ENCODE measurements at regions not wholly inside any gene's neighbourhood (a gene's known extent, or its start where the extent isn't known, plus 50 kb on each side); places are given as distances from the start of the nearest gene placed in this dataset.

DNA sequence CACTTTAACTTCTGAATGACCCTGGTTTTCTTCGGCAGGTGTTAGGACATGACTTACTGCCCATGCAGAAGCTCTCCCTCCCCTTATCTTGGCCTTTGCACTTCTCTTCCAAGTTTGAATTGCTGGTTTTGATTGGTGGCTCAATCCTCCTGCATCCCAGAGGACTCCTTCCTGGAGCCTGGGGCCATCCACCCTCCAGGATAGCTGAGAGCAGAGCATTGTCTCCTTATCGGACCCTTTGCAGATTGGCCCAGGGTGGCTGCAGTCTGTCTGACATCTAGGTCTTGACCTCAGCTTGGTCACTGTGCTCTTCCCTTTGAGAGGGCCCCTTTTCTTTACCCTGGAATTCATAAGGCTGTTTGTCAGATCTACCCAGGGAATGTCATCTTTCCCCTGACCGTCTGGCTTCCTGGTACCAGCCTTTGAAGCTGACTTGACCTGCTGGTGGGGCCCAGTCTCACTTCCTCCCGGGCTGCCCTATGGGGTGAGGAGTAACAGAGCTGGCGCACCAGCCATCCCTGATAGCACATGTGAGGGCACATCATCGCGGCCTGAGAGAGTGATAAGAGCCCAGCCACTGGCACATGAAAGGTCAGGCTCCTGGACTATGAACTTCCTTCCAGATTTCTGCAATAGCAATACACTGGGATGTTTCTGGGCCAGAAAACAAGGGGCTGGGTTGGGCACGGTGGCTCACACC is 172.9 kb upstream of the UBL3 start:
- no peaks in the 10 kb centered on the region for H3K9me2 ChIP-seq
- no peaks in the 10 kb centered on the region for H3K9me3 ChIP-seq
- no peak for DNase-seq
- H2AFZ ChIP-seq (ENCODE audit: low read depth): no peak overlapping the region
- no peaks in the 10 kb centered on the region for H3K79me2 ChIP-seq (ENCODE audit: insufficient read depth)
- ChIA-PET POLR2A (no interaction called here), CTCF (interaction anchor here (1.0 kb wide), 1 partner anchor 89 kb away, joined by 3 read pairs; no protein-coding TSS in a partner anchor)
- H3K4me1 ChIP-seq (ENCODE audit: control insufficient read depth in 1 of 2, insufficient read depth in 2 of 2, low read depth in 1 of 2, low read length in 1 of 2): peaks cover 4 to 30% of the 10 kb centered on the region in 2 experiments; a peak in 2 of 4 replicates
- no peaks in the 10 kb centered on the region for H3K27me3 ChIP-seq (ENCODE audit: insufficient read depth)
- H3K27ac ChIP-seq (ENCODE audit: low read depth in 2 of 2, low read length in 1 of 2): no peak overlapping the region
- no peak overlapping the region for H3K4me2 ChIP-seq
- 69% methylated on average over 5 of the region's 8 CpGs for WGBS (ENCODE audit: low lambda C conversion rate)
- no peak overlapping the region for H3K9ac ChIP-seq
- no peaks in the 10 kb centered on the region for H3F3A ChIP-seq (replicated peaks; ENCODE audit: insufficient read depth)
- H4K20me1 ChIP-seq (ENCODE audit: insufficient read depth): no peaks in the 10 kb centered on the region
- no peaks in the 10 kb centered on the region for H3K36me3 ChIP-seq (replicated peaks in 1 of 2; ENCODE audit: control insufficient read depth in 1 of 2, insufficient read depth in 2 of 2, low read length in 1 of 2)
- no peak for TF ChIP-seq GATA2 (CRISPR knock-in tag; IDR thresholded peaks at IDR 0.05)
- no peak for TF ChIP-seq ZBTB33 (IDR thresholded peaks at IDR 0.05; ENCODE audit: borderline replicate concordance, low read depth)
- TF ChIP-seq RXRA (IDR thresholded peaks at IDR 0.05; ENCODE audit: borderline replicate concordance, low read depth): no peak
- TF ChIP-seq POLR2AphosphoS5 (IDR thresholded peaks at IDR 0.05; ENCODE audit: low read depth, low read length): no peak
- TF ChIP-seq NFIC (IDR thresholded peaks at IDR 0.05; ENCODE audit: borderline replicate concordance): no peak
- TF ChIP-seq NRF1 (IDR thresholded peaks at IDR 0.05; ENCODE audit: low read depth, low read length): no peak
- no peak for TF ChIP-seq TCF12 (IDR thresholded peaks at IDR 0.05)
- no peak for TF ChIP-seq USF2 (IDR thresholded peaks at IDR 0.05; ENCODE audit: borderline replicate concordance, low read depth, low read length)
- TF ChIP-seq, protein P1, sequence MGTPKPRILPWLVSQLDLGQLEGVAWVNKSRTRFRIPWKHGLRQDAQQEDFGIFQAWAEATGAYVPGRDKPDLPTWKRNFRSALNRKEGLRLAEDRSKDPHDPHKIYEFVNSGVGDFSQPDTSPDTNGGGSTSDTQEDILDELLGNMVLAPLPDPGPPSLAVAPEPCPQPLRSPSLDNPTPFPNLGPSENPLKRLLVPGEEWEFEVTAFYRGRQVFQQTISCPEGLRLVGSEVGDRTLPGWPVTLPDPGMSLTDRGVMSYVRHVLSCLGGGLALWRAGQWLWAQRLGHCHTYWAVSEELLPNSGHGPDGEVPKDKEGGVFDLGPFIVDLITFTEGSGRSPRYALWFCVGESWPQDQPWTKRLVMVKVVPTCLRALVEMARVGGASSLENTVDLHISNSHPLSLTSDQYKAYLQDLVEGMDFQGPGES (IDR thresholded peaks at IDR 0.05; ENCODE audit: low read depth, low read length): no peak
- TF ChIP-seq, protein P2, sequence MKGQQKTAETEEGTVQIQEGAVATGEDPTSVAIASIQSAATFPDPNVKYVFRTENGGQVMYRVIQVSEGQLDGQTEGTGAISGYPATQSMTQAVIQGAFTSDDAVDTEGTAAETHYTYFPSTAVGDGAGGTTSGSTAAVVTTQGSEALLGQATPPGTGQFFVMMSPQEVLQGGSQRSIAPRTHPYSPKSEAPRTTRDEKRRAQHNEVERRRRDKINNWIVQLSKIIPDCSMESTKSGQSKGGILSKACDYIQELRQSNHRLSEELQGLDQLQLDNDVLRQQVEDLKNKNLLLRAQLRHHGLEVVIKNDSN (IDR thresholded peaks at IDR 0.05; ENCODE audit: borderline replicate concordance, low read depth): no peak
- no peak for TF ChIP-seq TAF1 (IDR thresholded peaks at IDR 0.05; ENCODE audit: borderline replicate concordance, low read depth, low read length)
- TF ChIP-seq, protein P3, sequence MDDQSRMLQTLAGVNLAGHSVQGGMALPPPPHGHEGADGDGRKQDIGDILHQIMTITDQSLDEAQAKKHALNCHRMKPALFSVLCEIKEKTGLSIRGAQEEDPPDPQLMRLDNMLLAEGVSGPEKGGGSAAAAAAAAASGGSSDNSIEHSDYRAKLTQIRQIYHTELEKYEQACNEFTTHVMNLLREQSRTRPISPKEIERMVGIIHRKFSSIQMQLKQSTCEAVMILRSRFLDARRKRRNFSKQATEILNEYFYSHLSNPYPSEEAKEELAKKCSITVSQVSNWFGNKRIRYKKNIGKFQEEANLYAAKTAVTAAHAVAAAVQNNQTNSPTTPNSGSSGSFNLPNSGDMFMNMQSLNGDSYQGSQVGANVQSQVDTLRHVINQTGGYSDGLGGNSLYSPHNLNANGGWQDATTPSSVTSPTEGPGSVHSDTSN (IDR thresholded peaks at IDR 0.05): no peak
- no peak for TF ChIP-seq ELF1 (IDR thresholded peaks at IDR 0.05)
- no peak for TF ChIP-seq MAX (IDR thresholded peaks at IDR 0.05; ENCODE audit: low read depth)
- TF ChIP-seq YY1 (IDR thresholded peaks at IDR 0.05; ENCODE audit: low read depth): no peak
- TF ChIP-seq, protein P4, sequence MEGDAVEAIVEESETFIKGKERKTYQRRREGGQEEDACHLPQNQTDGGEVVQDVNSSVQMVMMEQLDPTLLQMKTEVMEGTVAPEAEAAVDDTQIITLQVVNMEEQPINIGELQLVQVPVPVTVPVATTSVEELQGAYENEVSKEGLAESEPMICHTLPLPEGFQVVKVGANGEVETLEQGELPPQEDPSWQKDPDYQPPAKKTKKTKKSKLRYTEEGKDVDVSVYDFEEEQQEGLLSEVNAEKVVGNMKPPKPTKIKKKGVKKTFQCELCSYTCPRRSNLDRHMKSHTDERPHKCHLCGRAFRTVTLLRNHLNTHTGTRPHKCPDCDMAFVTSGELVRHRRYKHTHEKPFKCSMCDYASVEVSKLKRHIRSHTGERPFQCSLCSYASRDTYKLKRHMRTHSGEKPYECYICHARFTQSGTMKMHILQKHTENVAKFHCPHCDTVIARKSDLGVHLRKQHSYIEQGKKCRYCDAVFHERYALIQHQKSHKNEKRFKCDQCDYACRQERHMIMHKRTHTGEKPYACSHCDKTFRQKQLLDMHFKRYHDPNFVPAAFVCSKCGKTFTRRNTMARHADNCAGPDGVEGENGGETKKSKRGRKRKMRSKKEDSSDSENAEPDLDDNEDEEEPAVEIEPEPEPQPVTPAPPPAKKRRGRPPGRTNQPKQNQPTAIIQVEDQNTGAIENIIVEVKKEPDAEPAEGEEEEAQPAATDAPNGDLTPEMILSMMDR (IDR thresholded peaks at IDR 0.05): no peak
- no peak for TF ChIP-seq RAD21 (IDR thresholded peaks at IDR 0.05; ENCODE audit: low read length)
- TF ChIP-seq MXI1 (IDR thresholded peaks at IDR 0.05; ENCODE audit: low read depth, low read length): no peak
- H3K4me3 ChIP-seq (ENCODE audit: low read depth in 2 of 2, low read length in 1 of 2): no peak overlapping the region

Measured in SK-N-SH (cell line).